PC-9 (cell line): ENCODE measurements at regions not wholly inside any gene's neighbourhood (a gene's known extent, or its start where the extent isn't known, plus 50 kb on each side); places are given as distances from the start of the nearest gene placed in this dataset.
"Not testable (repeated sequence)": the region's sequence is repeated elsewhere in the genome, so short reads cannot be mapped to it uniquely, and the experiment has no call there.

Experiments used
- EZH2 ChIP-seq: fragments of 200-600 bp; sonication (generic); IDR thresholded peaks from 2 replicates; pipeline ENCODE4 v1.8.0; 2017; ENCODE audit warnings: antibody characterized with exemption, low read depth
- TF ChIP-seq, protein P1 (sequence below): fragments of 200-600 bp; sonication (generic); conservative IDR thresholded peaks from 2 replicates; pipeline ENCODE4 v1.6.1; 2017; ENCODE audit warnings: mixed run types, antibody characterized with exemption, mild to moderate bottlenecking, moderate library complexity

DNA sequence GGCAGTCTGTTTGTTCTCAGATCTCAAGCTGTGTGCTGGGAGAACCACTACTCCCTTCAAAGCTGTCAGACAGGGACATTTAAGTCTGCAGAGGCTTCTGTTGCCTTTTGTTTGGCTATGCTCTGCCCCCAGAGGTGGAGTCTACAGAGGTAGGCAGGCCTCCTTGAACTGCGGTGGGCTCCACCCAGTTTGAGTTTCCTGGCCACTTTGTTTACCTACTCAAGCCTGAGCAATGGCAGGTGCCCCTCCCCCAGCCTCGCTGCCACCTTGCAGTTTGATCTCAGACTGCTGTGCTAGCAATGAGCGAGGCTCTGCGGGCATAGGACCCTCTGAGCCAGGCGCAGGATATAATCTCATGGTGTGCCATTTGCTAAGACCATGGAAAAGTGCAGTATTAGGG, 138.3 kb downstream of the TPBG start:
- TF ChIP-seq, protein P1, sequence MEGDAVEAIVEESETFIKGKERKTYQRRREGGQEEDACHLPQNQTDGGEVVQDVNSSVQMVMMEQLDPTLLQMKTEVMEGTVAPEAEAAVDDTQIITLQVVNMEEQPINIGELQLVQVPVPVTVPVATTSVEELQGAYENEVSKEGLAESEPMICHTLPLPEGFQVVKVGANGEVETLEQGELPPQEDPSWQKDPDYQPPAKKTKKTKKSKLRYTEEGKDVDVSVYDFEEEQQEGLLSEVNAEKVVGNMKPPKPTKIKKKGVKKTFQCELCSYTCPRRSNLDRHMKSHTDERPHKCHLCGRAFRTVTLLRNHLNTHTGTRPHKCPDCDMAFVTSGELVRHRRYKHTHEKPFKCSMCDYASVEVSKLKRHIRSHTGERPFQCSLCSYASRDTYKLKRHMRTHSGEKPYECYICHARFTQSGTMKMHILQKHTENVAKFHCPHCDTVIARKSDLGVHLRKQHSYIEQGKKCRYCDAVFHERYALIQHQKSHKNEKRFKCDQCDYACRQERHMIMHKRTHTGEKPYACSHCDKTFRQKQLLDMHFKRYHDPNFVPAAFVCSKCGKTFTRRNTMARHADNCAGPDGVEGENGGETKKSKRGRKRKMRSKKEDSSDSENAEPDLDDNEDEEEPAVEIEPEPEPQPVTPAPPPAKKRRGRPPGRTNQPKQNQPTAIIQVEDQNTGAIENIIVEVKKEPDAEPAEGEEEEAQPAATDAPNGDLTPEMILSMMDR, result not testable (repeated sequence)
- not testable (repeated sequence) for TF ChIP-seq EZH2
